ENCODE measurements at regions not wholly inside any gene's neighbourhood (a gene's known extent, or its start where the extent isn't known, plus 50 kb on each side); places are given as distances from the start of the nearest gene placed in this dataset.
"Not testable (repeated sequence)": the region's sequence is repeated elsewhere in the genome, so short reads cannot be mapped to it uniquely, and the experiment has no call there.

DNA sequence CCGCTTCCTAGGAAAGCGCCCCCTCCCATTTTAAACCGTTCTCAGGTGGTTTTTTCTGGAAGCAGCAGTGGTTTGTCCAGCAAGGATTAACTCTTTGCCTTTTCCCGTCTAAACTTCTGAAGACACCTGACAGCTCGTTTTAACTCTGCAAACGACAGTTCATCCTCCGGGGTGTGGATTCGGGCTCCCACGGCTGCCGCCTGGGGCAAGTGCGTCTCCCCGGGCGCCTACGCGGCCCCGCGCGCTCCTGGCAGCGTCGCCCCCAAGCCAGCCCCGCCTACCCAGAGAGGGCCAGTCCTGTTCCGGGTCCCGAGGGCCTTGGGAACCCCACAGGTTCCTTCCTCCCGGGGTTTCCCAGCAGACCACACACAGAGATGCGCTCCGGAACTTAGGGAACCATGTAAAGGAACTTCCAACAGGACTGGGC, 54.4 kb downstream of the PRR18 start:
- TF ChIP-seq, protein P1, sequence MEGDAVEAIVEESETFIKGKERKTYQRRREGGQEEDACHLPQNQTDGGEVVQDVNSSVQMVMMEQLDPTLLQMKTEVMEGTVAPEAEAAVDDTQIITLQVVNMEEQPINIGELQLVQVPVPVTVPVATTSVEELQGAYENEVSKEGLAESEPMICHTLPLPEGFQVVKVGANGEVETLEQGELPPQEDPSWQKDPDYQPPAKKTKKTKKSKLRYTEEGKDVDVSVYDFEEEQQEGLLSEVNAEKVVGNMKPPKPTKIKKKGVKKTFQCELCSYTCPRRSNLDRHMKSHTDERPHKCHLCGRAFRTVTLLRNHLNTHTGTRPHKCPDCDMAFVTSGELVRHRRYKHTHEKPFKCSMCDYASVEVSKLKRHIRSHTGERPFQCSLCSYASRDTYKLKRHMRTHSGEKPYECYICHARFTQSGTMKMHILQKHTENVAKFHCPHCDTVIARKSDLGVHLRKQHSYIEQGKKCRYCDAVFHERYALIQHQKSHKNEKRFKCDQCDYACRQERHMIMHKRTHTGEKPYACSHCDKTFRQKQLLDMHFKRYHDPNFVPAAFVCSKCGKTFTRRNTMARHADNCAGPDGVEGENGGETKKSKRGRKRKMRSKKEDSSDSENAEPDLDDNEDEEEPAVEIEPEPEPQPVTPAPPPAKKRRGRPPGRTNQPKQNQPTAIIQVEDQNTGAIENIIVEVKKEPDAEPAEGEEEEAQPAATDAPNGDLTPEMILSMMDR (IDR thresholded peaks at IDR 0.05; ENCODE audit: extremely low read depth, insufficient read depth, missing control alignments) = no peak
- in situ Hi-C loops (cut with MboI; ENCODE audit: low pct_unique_long_range_greater_than_20kb, low sequenced_read_pairs, unreplicated experiment) = no loop called here
- DNase-seq (ENCODE audit: low spot score) = peak; percentile 39

DNA sequence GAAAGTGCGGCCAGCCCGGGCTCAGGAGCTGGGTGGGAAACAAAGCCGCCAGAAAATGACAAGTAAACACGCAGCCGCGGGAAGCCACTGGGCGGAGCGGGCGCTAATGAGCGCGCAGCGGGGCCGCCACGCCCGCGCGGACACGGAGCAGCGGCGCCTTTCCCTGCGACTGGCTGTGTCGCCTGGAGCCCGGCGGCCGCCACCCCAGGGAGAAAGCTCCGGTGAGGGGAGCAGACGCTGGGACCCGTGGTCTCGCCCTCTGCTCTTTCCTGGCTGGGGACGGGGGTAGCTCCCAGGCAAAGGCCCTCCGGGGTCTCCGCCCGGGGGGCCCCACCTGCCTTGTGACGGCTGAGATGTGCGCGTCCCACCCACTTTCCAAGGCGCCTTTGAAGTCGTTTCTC, 54.9 kb downstream of the PRR18 start:
- TF ChIP-seq, protein P1 (IDR thresholded peaks at IDR 0.05; ENCODE audit: extremely low read depth, insufficient read depth, missing control alignments) = no peak
- in situ Hi-C loops (cut with MboI; ENCODE audit: low pct_unique_long_range_greater_than_20kb, low sequenced_read_pairs, unreplicated experiment) = no loop called here
- peak; percentile 50 for DNase-seq (ENCODE audit: low spot score)

DNA sequence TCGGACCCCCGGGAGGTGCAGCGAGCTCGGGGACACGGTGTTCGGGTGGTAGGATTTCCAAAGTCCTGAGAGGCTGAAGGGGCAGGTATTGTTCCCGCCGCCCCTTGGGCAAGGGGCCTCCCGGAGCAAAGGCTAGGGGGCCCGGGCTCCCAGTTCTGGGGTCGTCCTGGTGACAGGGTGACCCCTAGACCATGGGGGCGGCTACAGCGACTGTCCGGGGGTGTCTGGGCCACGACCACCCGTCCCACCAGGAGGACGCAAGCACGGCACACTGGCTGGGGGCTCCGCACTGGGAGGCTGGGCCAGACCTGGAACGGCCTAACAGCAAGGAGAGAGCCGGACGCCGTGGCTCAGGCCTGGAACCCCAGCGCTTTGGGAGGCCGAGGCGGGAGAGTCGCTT, 55.6 kb downstream of the PRR18 start:
- DNase-seq (ENCODE audit: low spot score) = no peak
- TF ChIP-seq, protein P1 (IDR thresholded peaks at IDR 0.05; ENCODE audit: extremely low read depth, insufficient read depth, missing control alignments) = no peak
- in situ Hi-C loops (cut with MboI; ENCODE audit: low pct_unique_long_range_greater_than_20kb, low sequenced_read_pairs, unreplicated experiment) = no loop called here

DNA sequence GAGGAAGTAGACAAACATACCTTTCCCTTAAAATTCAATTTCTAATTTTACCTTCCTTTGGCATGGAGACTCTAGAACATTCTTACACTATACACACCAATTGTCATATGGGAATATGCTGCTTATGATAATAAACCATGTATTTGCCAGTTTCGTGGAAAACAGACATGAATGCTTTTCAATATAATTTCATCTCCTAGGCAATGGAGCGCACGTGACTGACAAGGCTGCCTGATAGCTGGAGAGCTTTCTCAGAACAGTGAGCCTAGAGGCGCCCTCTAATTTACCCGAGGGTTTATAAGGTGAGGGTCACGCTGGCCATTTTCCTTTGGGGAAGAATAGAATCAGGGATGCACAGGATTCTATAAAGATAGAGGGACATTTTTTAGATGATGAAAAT, 56.5 kb downstream of the PRR18 start:
- DNase-seq (ENCODE audit: low spot score) = no peak
- in situ Hi-C loops (cut with MboI; ENCODE audit: low pct_unique_long_range_greater_than_20kb, low sequenced_read_pairs, unreplicated experiment) = no loop called here
- TF ChIP-seq, protein P1 (IDR thresholded peaks at IDR 0.05; ENCODE audit: extremely low read depth, insufficient read depth, missing control alignments) = no peak

DNA sequence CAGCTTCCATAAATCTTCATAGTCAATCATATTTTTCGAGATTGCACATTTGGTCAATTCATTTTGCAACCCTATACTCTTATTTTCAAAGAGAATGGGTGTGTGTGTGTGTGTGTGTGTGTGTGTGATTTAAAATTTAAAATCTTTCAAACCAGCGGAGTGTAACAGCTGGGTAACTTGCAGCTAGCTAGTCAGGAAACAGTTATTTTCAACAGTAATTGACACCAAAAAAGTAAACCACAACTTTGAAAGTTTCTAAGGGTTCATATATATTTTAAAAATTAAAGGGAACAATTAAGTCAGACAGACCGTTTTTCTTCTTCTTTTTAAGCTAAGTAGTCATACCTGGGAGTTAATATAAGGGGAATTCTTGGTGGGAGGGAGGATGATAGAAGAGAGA, 57.0 kb downstream of the PRR18 start:
- TF ChIP-seq, protein P1 (IDR thresholded peaks at IDR 0.05; ENCODE audit: extremely low read depth, insufficient read depth, missing control alignments) = no peak
- in situ Hi-C loops (cut with MboI; ENCODE audit: low pct_unique_long_range_greater_than_20kb, low sequenced_read_pairs, unreplicated experiment) = no loop called here
- DNase-seq (ENCODE audit: low spot score) = no peak

DNA sequence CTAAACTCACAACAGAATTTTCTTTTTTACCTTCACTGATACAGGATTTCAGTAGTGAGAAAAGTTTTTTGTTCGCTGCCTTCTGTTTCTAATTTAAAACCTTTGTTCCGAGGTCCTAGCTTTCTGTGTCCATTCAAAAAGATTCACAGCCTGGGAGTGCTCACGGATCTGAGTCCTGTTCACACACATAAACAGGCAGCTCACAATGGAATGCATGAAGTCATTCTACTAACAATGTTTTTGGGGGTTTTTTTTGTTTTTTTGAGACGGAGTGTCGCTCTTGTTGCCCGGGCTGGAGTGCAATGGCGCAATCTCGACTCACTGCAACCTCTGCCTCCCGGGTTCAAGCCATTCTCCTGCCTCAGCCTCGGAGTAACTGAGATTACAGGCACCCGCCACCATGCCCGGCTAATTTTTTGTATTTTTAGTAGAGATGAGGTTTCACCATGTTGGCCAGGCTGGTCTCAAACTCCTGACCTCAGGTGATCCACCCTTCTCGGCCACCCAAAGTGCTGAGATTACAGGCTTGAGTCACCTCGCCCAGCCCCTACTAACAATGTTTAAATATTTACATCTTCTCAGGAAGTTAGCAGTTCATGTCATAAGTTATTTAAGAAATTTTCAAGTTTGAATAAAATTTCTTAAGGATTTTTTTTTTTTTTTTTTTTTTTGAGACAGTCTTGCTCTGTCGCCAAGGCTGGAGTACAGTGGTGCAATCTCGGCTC, 59.0 kb downstream of the PRR18 start:
- DNase-seq (ENCODE audit: low spot score); in situ Hi-C loops (cut with MboI; ENCODE audit: low pct_unique_long_range_greater_than_20kb, low sequenced_read_pairs, unreplicated experiment): not testable (repeated sequence)

DNA sequence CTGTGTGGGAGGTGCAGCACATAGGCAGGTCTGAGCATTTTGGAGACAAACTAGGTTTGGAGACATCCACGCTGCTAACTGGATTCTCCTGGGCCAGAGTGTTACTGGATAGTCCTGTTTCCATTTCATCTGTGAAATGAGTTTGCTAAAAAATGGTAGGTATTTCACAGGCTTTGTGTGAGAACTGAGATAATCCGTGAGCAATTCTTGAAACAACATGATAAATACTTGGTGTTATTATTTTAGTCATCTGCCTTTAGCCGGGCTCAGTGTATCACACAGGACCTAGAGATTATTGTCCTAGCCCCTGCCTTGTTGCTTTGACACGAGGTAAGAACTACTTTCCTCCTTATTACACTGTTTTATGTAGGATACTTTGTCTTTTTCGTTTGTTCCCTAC, 63.0 kb downstream of the PRR18 start:
- no peak for DNase-seq (ENCODE audit: low spot score)
- in situ Hi-C loops (cut with MboI; ENCODE audit: low pct_unique_long_range_greater_than_20kb, low sequenced_read_pairs, unreplicated experiment) = no loop called here
- TF ChIP-seq, protein P1 (IDR thresholded peaks at IDR 0.05; ENCODE audit: extremely low read depth, insufficient read depth, missing control alignments) = no peak

Data from GM13977 (cell line).